GM12878 (cell line): ENCODE measurements at regions not wholly inside any gene's neighbourhood (a gene's known extent, or its start where the extent isn't known, plus 50 kb on each side); places are given as distances from the start of the nearest gene placed in this dataset.

Experiments
- ATAC-seq: fragments of 200-7000 bp; cut with Tn5 transposase; 3 replicates; pipeline ENCODE4 v1.9.1; 2020; ENCODE audit warnings: mild to moderate bottlenecking, moderate library complexity
- BruUV-seq: library from RNA; stranded (reverse); fragments of 400-500 nt; replicated peaks from 2 replicates; lab custom pipeline; 2021; lab: Mats Ljungman, UMichigan
- CTCF ChIA-PET: fragments of 300-600 bp; sonication (Branson Sonifier 250); formaldehyde crosslinking; extraction: SDS; loops from one replicate; lab custom pipeline; 2021; ENCODE audit warnings: inconsistent platforms; lab: Yijun Ruan, JAX
- POLR2A ChIA-PET: fragments of 350-600 bp; formaldehyde crosslinking; extraction: SDS; loops from one replicate; lab custom pipeline; 2021; ENCODE audit warnings: inconsistent platforms; lab: Charles Lee
- RAD21 ChIA-PET: fragments of 300-600 bp; sonication (Branson Sonifier 250); formaldehyde crosslinking; loops from one replicate; lab custom pipeline; 2023; ENCODE audit warnings: antibody characterized with exemption; ENCODE audit not compliant: unreplicated experiment; lab: Charles Lee
- SMC1A ChIA-PET: fragments of 300-600 bp; sonication (Branson Sonifier 250); formaldehyde crosslinking; loops from one replicate; lab custom pipeline; 2023; ENCODE audit not compliant: unreplicated experiment, uncharacterized antibody; lab: Charles Lee
- DNase-seq: peaks from one replicate; pipeline ENCODE4 v3.0.0-alpha.2; 2011; ENCODE audit warnings: low read depth, low spot score
- FAIRE-seq: peaks from 3 replicates; lab custom pipeline; 2011; peaks lifted over from hg19 to GRCh38; lab: Jason Lieb, UNC
- H2AFZ ChIP-seq: 2 replicates; pipeline ENCODE4 v1.6.0; 2011; ENCODE audit warnings: low read depth, low read length, control low read depth; ENCODE audit not compliant: control insufficient read depth
- H3K27ac ChIP-seq: 2 replicates; pipeline ENCODE4 v1.5.1; 2011; ENCODE audit warnings: control low read depth; ENCODE audit not compliant: control insufficient read depth, insufficient read depth
- H3K27me3 ChIP-seq, 2 experiments: replicated peaks in 1 of 2; 2 replicates each; pipeline versions ENCODE4 v1.6.0 to v1.6.1; 2011; ENCODE audit warnings: low read length in 1 of 2; ENCODE audit not compliant: control insufficient read depth in 2 of 2, insufficient read depth in 2 of 2
- H3K36me3 ChIP-seq, 2 experiments: 2 replicates each; pipeline ENCODE4 v1.5.1; 2011; ENCODE audit warnings: low read length in 1 of 2; ENCODE audit not compliant: control insufficient read depth in 2 of 2, insufficient read depth in 2 of 2
- H3K4me1 ChIP-seq: 2 replicates; pipeline ENCODE4 v1.6.1; 2011; ENCODE audit warnings: mild to moderate bottlenecking, low read length, moderate library complexity, mixed read lengths; ENCODE audit not compliant: control insufficient read depth, insufficient read depth
- H3K4me2 ChIP-seq: 2 replicates; pipeline ENCODE4 v1.6.0; 2011; ENCODE audit warnings: control low read depth; ENCODE audit not compliant: control insufficient read depth, insufficient read depth
- H3K4me3 ChIP-seq: fragments of 200-600 bp; sonication (generic); 2 replicates; pipeline ENCODE4 v1.5.1; 2016
- H3K79me2 ChIP-seq: 2 replicates; pipeline ENCODE4 v1.6.0; 2011; ENCODE audit warnings: low read length; ENCODE audit not compliant: control insufficient read depth, insufficient read depth
- H3K9ac ChIP-seq: 2 replicates; pipeline ENCODE4 v1.8.0; 2011; ENCODE audit warnings: low read length, control low read depth, mixed read lengths; ENCODE audit not compliant: control insufficient read depth, insufficient read depth
- H3K9me3 ChIP-seq: replicated peaks from 3 replicates; pipeline ENCODE4 v1.5.1; 2011; ENCODE audit warnings: mild to moderate bottlenecking, low read length; ENCODE audit not compliant: control insufficient read depth, insufficient read depth
- H4K20me1 ChIP-seq: 2 replicates; pipeline ENCODE4 v1.6.0; 2011; ENCODE audit not compliant: control insufficient read depth, insufficient read depth
- ATF7 ChIP-seq: fragments of 450-650 bp; IDR thresholded peaks from 2 replicates; pipeline ENCODE4 v1.6.1; 2016; ENCODE audit warnings: low read depth, mild to moderate bottlenecking
- BHLHE40 ChIP-seq, 2 experiments: fragments of 450-650 bp in 1 of 2; IDR thresholded peaks; 2 replicates each; pipeline ENCODE4 v1.6.1; 2011 to 2017; ENCODE audit warnings: low read depth in 2 of 2, borderline replicate concordance in 1 of 2, improper control_type of control experiment in 1 of 2, low read length in 1 of 2, mild to moderate bottlenecking in 1 of 2
- CBFB ChIP-seq: IDR thresholded peaks from 2 replicates; pipeline ENCODE4 v1.6.1; 2016; ENCODE audit warnings: antibody characterized with exemption, low read depth
- CBX5 ChIP-seq: sonication (generic); IDR thresholded peaks from 2 replicates; pipeline ENCODE4 v1.6.1; 2016; ENCODE audit warnings: low read depth, moderate library complexity, mild to moderate bottlenecking, inconsistent platforms
- FOXK2 ChIP-seq: fragments of 450-650 bp; IDR thresholded peaks from 2 replicates; pipeline ENCODE4 v1.6.1; 2017; ENCODE audit warnings: mild to moderate bottlenecking, moderate library complexity
- HCFC1 ChIP-seq: fragments of 150-350 bp; IDR thresholded peaks from 2 replicates; pipeline ENCODE4 v1.6.1; 2014; ENCODE audit warnings: low read length
- HDGF ChIP-seq: fragments of 450-650 bp; IDR thresholded peaks from 2 replicates; pipeline ENCODE4 v1.6.1; 2016; ENCODE audit warnings: antibody characterized with exemption
- JUNB ChIP-seq: IDR thresholded peaks from 2 replicates; pipeline ENCODE4 v1.6.1; 2016; ENCODE audit warnings: antibody characterized with exemption, mild to moderate bottlenecking
- MYC ChIP-seq: IDR thresholded peaks from 2 replicates; pipeline ENCODE4 v1.6.1; 2011; ENCODE audit warnings: mild to moderate bottlenecking, low read length, moderate library complexity, inconsistent platforms; ENCODE audit not compliant: insufficient read depth, insufficient replicate concordance, insufficient read length, severe bottlenecking
- NFIC ChIP-seq: IDR thresholded peaks from 2 replicates; pipeline ENCODE4 v1.6.1; 2012; ENCODE audit warnings: low read depth, mild to moderate bottlenecking, inconsistent platforms, low read length, moderate library complexity
- NFYA ChIP-seq: IDR thresholded peaks from 2 replicates; pipeline ENCODE4 v1.6.1; 2011; ENCODE audit warnings: low read depth, mild to moderate bottlenecking, low read length, improper control_type of control experiment, borderline replicate concordance
- PML ChIP-seq: IDR thresholded peaks from 2 replicates; pipeline ENCODE4 v1.6.1; 2012; ENCODE audit warnings: low read length, inconsistent platforms
- SMAD5 ChIP-seq: IDR thresholded peaks from 2 replicates; pipeline ENCODE4 v1.6.1; 2016; ENCODE audit warnings: antibody characterized with exemption, low read depth
- SRF ChIP-seq, 2 experiments: IDR thresholded peaks; 2 replicates each; pipeline ENCODE4 v1.6.1; 2011; ENCODE audit warnings: low read depth in 2 of 2, low read length in 2 of 2, mild to moderate bottlenecking in 1 of 2, moderate library complexity in 1 of 2
- STAT3 ChIP-seq: IDR thresholded peaks from 2 replicates; pipeline ENCODE4 v1.6.1; 2011; ENCODE audit warnings: low read depth, low read length, improper control_type of control experiment
- YBX1 ChIP-seq: fragments of 450-650 bp; IDR thresholded peaks from 2 replicates; pipeline ENCODE4 v1.6.1; 2016; ENCODE audit warnings: antibody characterized with exemption
- ZZZ3 ChIP-seq: IDR thresholded peaks from 2 replicates; pipeline ENCODE4 v1.6.1; 2011; ENCODE audit warnings: low read depth; ENCODE audit not compliant: control insufficient read depth, insufficient read length
- WGBS: methylation state at CpG from one replicate; pipeline ENCODE4 v1.1.6; 2016; ENCODE audit warnings: low lambda C conversion rate; ENCODE audit not compliant: insufficient replicate concordance, insufficient coverage; ENCODE audit errors: missing lambda C conversion rate; 5-methylcytosine and 5-hydroxymethylcytosine counted together
- in situ Hi-C: fragments of 300-500 bp; cut with MboI; formaldehyde crosslinking; loops from 9 replicates; pipeline ENCODE4 v1.14.3; 2018; ENCODE audit warnings: mixed read lengths
- intact Hi-C: fragments of 100-400 bp; cut with micrococcal nuclease; formaldehyde crosslinking; loops from one replicate; pipeline ENCODE4 v1.14.2; 2022; ENCODE audit not compliant: unreplicated experiment
- TF ChIP-seq, protein P1 (sequence below): IDR thresholded peaks from 2 replicates; pipeline ENCODE4 v1.6.1; 2011; ENCODE audit warnings: borderline replicate concordance, low read depth, mild to moderate bottlenecking, moderate library complexity, mixed read lengths, low read length; ENCODE audit not compliant: insufficient read depth; ENCODE audit errors: extremely low read length
- TF ChIP-seq, protein P2 (sequence below): IDR thresholded peaks from 2 replicates; pipeline ENCODE4 v1.6.1; 2012; ENCODE audit warnings: low read depth, low read length, improper control_type of control experiment

DNA sequence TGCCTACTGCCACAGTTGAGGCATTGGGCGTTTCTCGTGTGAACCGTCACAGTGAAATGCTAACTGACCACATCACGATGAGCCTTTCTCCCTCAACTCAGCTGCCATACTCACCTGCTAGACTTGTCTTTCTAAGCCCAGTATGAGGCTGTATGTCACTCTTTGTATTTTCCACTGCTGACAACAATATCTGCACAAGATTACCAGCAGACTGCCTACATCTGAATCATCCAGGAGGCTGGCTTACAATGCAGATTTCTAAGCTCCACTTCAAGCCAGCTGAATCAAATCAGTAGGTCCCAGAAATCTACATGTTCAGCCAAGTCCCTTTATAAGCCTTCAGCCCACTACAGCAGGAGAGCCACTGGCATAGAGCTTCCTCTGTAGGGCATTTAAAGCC is 355.0 kb upstream of the DUSP10 start (continued):
- TF ChIP-seq NFIC, result no peak
- no peak for TF ChIP-seq SRF (IDR thresholded peaks at IDR 0.05; ENCODE audit: low read depth in 2 of 2, low read length in 2 of 2)
- TF ChIP-seq SMAD5, result no peak
- TF ChIP-seq HDGF, result no peak
- no peak for TF ChIP-seq ATF7
- no peak for TF ChIP-seq ZZZ3
- TF ChIP-seq MYC, result no peak
- TF ChIP-seq, protein P1, sequence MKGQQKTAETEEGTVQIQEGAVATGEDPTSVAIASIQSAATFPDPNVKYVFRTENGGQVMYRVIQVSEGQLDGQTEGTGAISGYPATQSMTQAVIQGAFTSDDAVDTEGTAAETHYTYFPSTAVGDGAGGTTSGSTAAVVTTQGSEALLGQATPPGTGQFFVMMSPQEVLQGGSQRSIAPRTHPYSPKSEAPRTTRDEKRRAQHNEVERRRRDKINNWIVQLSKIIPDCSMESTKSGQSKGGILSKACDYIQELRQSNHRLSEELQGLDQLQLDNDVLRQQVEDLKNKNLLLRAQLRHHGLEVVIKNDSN, result no peak
- TF ChIP-seq YBX1, result no peak
- no peak for TF ChIP-seq PML
- TF ChIP-seq CBFB, result no peak

DNA sequence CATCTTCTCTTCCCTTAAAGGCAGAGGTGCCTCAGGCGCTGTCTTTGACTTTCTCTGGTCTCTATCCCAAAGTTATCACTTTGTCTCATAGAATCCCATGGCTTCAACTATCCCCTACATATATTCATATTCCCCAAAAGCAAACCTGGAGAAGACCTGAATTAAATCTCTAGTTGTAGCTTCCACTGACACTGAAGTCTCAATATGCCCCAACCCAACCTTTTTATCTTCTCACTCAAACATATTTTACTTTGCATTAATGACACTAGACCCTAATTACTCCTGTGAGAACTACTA is 354.5 kb upstream of the DUSP10 start:
- POLR2A ChIA-PET, result no interaction called here
- intact Hi-C loops (loop anchor here (5.0 kb wide), 2 partner anchors 361 to 619 kb away; no protein-coding TSS in a partner anchor), in situ Hi-C loops (no loop called here)
- FAIRE-seq (no peak), DNase-seq (no peak), ATAC-seq (no peak)
- Histone ChIP-seq H3K4me1 (no peaks in the 10 kb centered on the region), H3K79me2 (no peaks in the 10 kb centered on the region), H3K9ac (no peak overlapping the region), H3K4me2 (no peak overlapping the region), H3K36me3 (no peaks in the 10 kb centered on the region), H3K27ac (no peak overlapping the region), H3K27me3 (no peaks in the 10 kb centered on the region), H3K4me3 (no peak overlapping the region), H3K9me3 (no peaks in the 10 kb centered on the region), H2AFZ (no peak overlapping the region), H4K20me1 (no peaks in the 10 kb centered on the region)
- no peak for TF ChIP-seq FOXK2
- no peak for TF ChIP-seq JUNB
- TF ChIP-seq CBX5, result no peak
- no peak for TF ChIP-seq STAT3
- TF ChIP-seq NFYA, result no peak
- no peak for TF ChIP-seq BHLHE40 (IDR thresholded peaks at IDR 0.05; ENCODE audit: borderline replicate concordance in 1 of 2, low read depth in 2 of 2, low read length in 1 of 2)
- TF ChIP-seq HCFC1, result no peak
- TF ChIP-seq, protein P2, sequence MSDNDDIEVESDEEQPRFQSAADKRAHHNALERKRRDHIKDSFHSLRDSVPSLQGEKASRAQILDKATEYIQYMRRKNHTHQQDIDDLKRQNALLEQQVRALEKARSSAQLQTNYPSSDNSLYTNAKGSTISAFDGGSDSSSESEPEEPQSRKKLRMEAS, result no peak
- SMC1A ChIA-PET, result interaction anchor here (0.7 to 1.9 kb wide), 7 partner anchors 10 to 832 kb away, joined by 3 to 4 read pairs (median 3); no protein-coding TSS in a partner anchor
- CTCF ChIA-PET, result interaction anchor here (0.5 to 4.1 kb wide), 16 partner anchors 9 to 1139 kb away, joined by 3 to 21 read pairs (median 8); no protein-coding TSS in a partner anchor
- RAD21 ChIA-PET, result interaction anchor here (1.1 to 1.5 kb wide), 5 partner anchors 11 to 553 kb away, joined by 3 to 8 read pairs (median 3); partner anchors contain the start of gene DUSP10
- 82% methylated on average over 1 of the region's 1 CpG for WGBS
- BruUV-seq, result no TSS peak
